ENCODE measurements at regions not wholly inside any gene's neighbourhood (a gene's known extent, or its start where the extent isn't known, plus 50 kb on each side); places are given as distances from the start of the nearest gene placed in this dataset.

DNA sequence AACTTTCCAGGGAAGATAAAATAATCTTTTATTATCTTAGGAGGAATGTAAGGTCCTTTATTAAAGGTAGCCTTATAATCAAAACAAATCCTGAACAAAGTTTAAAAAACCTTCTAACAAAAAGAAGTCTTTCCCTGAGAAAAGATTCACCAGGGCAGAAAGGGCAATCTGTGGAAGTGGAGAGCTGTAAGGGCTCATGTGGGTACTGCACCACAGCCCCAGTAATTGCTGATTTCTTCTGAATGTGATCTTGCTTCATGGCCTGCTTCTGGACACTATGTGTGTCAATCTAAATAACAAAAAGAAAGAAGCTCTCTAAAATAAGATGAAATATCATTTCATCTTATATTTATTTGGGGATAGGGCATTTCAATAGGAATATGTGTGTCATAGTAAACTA, 1501.6 kb downstream of the OTOL1 start:
- TF ChIP-seq EZH2 (IDR thresholded peaks at IDR 0.05) (no peak), EZH2phosphoT487 (IDR thresholded peaks at IDR 0.05) (no peak)
- TF ChIP-seq, protein P1, sequence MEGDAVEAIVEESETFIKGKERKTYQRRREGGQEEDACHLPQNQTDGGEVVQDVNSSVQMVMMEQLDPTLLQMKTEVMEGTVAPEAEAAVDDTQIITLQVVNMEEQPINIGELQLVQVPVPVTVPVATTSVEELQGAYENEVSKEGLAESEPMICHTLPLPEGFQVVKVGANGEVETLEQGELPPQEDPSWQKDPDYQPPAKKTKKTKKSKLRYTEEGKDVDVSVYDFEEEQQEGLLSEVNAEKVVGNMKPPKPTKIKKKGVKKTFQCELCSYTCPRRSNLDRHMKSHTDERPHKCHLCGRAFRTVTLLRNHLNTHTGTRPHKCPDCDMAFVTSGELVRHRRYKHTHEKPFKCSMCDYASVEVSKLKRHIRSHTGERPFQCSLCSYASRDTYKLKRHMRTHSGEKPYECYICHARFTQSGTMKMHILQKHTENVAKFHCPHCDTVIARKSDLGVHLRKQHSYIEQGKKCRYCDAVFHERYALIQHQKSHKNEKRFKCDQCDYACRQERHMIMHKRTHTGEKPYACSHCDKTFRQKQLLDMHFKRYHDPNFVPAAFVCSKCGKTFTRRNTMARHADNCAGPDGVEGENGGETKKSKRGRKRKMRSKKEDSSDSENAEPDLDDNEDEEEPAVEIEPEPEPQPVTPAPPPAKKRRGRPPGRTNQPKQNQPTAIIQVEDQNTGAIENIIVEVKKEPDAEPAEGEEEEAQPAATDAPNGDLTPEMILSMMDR (IDR thresholded peaks at IDR 0.05), result no peak
- H3K27ac Mint-ChIP-seq, result no peak overlapping the region
- peaks cover 4% of the 10 kb centered on the region for H3K27me3 Mint-ChIP-seq (ENCODE audit: insufficient read depth, low read depth)
- Histone ChIP-seq H3K9me3 (ENCODE audit: low read depth) (peaks cover 5% of the 10 kb centered on the region), H3K4me2 (no peak overlapping the region), H3K27ac (no peak overlapping the region), H3K36me3 (no peaks in the 10 kb centered on the region), H3K4me3 (no peak overlapping the region), H4K20me1 (ENCODE audit: low read depth) (no peaks in the 10 kb centered on the region), H2AFZ (replicated peaks) (peak overlapping the region; percentile 1), H3F3A (ENCODE audit: low read depth) (no peaks in the 10 kb centered on the region), H3K79me2 (ENCODE audit: low read depth) (no peaks in the 10 kb centered on the region), H3K27me3 (no peaks in the 10 kb centered on the region), H3K9ac (no peak overlapping the region), H3K4me1 (no peaks in the 10 kb centered on the region)
- DNase-seq (ENCODE audit: low spot score), result peak; percentile 7
- peaks cover 3% of the 10 kb centered on the region for H3K4me1 Mint-ChIP-seq
- H3K36me3 Mint-ChIP-seq, result peaks cover 1% of the 10 kb centered on the region
- peaks cover 16% of the 10 kb centered on the region for H3K9me3 Mint-ChIP-seq
- no peak overlapping the region for H3K4me3 Mint-ChIP-seq

DNA sequence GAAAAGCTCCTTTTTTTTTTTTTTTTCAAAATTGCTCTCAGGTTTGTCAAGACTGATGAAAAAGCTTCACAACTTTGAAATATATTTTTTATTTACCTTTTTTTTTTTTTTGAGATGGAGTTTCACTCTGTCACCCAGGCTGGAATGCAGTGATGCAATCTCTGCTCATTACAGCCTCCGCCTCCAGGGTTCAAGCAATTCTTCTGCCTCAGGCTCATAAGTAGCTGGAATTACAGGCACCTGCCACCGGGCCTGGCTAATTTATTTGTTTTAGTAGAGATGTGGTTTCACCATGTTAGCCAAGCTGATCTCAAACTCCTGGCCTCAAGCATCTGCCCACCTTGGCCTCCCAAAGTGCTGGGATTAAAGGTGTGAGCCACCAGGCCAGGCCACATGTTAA, 1515.0 kb downstream of the OTOL1 start:
- no peaks in the 10 kb centered on the region for H3K36me3 ChIP-seq
- no peak overlapping the region for H3K4me3 Mint-ChIP-seq
- no peaks in the 10 kb centered on the region for H3K9me3 ChIP-seq (ENCODE audit: low read depth)
- H2AFZ ChIP-seq (replicated peaks), result no peak overlapping the region
- no peaks in the 10 kb centered on the region for H4K20me1 ChIP-seq (ENCODE audit: low read depth)
- H3K9me3 Mint-ChIP-seq, result no peaks in the 10 kb centered on the region
- H3K4me3 ChIP-seq, result no peak overlapping the region
- H3K27ac ChIP-seq, result no peak overlapping the region
- no peaks in the 10 kb centered on the region for H3K79me2 ChIP-seq (ENCODE audit: low read depth)
- no peaks in the 10 kb centered on the region for H3F3A ChIP-seq (ENCODE audit: low read depth)
- H3K4me1 Mint-ChIP-seq, result no peaks in the 10 kb centered on the region
- no peaks in the 10 kb centered on the region for H3K36me3 Mint-ChIP-seq
- no peak overlapping the region for H3K9ac ChIP-seq
- no peaks in the 10 kb centered on the region for H3K27me3 ChIP-seq
- H3K27me3 Mint-ChIP-seq (ENCODE audit: insufficient read depth, low read depth), result no peaks in the 10 kb centered on the region
- no peak overlapping the region for H3K4me2 ChIP-seq
- no peak for DNase-seq (ENCODE audit: low spot score)
- no peaks in the 10 kb centered on the region for H3K4me1 ChIP-seq
- TF ChIP-seq EZH2phosphoT487 (IDR thresholded peaks at IDR 0.05) (no peak), EZH2 (IDR thresholded peaks at IDR 0.05) (no peak)
- TF ChIP-seq, protein P1 (IDR thresholded peaks at IDR 0.05), result no peak
- H3K27ac Mint-ChIP-seq, result no peak overlapping the region

DNA sequence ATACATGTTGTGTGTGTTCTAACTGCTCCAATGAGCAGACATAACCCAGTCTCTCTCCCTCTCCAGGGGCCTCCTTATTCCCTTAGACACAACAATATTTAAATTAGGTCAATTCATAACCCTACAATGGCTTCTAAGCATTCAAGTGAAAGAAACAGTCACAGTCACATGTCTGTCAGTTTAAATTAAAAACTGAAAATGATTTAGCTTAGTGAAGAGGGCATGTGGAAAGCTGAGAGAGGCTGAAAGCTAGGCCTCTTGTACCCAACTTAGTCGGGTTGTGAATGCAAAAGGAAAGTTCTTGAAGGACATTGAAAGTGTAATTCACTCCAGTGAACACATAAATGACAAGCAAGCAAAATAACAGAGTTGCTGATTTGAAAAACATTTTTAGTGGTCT, 1519.6 kb downstream of the OTOL1 start:
- no peaks in the 10 kb centered on the region for H3K79me2 ChIP-seq (ENCODE audit: low read depth)
- peaks cover 6% of the 10 kb centered on the region for H3K9me3 Mint-ChIP-seq
- peak overlapping the region; percentile 4 for H2AFZ ChIP-seq (replicated peaks)
- H3F3A ChIP-seq (ENCODE audit: low read depth), result no peaks in the 10 kb centered on the region
- no peaks in the 10 kb centered on the region for H4K20me1 ChIP-seq (ENCODE audit: low read depth)
- no peak overlapping the region for H3K27ac Mint-ChIP-seq
- H3K27me3 ChIP-seq, result no peaks in the 10 kb centered on the region
- no peak overlapping the region for H3K9ac ChIP-seq
- no peak for DNase-seq (ENCODE audit: low spot score)
- H3K4me3 ChIP-seq, result no peak overlapping the region
- H3K9me3 ChIP-seq (ENCODE audit: low read depth), result no peaks in the 10 kb centered on the region
- no peaks in the 10 kb centered on the region for H3K36me3 ChIP-seq
- H3K36me3 Mint-ChIP-seq, result no peaks in the 10 kb centered on the region
- no peak overlapping the region for H3K4me2 ChIP-seq
- H3K27me3 Mint-ChIP-seq (ENCODE audit: insufficient read depth, low read depth), result no peaks in the 10 kb centered on the region
- H3K4me1 Mint-ChIP-seq, result no peaks in the 10 kb centered on the region
- no peaks in the 10 kb centered on the region for H3K4me1 ChIP-seq
- no peak for TF ChIP-seq EZH2 (IDR thresholded peaks at IDR 0.05)
- no peak for TF ChIP-seq EZH2phosphoT487 (IDR thresholded peaks at IDR 0.05)
- TF ChIP-seq, protein P1 (IDR thresholded peaks at IDR 0.05), result no peak
- H3K27ac ChIP-seq, result no peak overlapping the region
- H3K4me3 Mint-ChIP-seq, result no peak overlapping the region
